ENCODE measurements at regions not wholly inside any gene's neighbourhood (a gene's known extent, or its start where the extent isn't known, plus 50 kb on each side); places are given as distances from the start of the nearest gene placed in this dataset.

DNA sequence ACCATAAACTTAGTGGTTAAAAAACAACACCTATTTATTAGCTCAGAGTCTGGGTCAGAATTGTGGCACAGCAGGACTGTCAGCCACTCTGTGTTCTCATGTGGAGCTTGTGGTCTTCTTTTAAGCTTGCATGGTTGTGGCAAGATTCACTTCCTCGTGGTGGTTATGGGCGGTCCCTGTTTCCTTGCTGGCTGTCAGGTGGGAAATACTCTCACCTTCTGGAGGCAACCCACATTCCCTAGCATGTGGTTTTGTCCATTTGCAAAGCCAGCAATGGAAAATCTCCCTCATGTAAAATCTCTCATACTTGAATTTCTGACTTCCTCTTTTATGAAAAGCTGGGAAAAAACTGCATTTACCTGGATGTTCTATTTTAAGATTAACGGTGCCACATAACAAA is 229.8 kb downstream of the ALX1 start:
- no peak for DNase-seq

DNA sequence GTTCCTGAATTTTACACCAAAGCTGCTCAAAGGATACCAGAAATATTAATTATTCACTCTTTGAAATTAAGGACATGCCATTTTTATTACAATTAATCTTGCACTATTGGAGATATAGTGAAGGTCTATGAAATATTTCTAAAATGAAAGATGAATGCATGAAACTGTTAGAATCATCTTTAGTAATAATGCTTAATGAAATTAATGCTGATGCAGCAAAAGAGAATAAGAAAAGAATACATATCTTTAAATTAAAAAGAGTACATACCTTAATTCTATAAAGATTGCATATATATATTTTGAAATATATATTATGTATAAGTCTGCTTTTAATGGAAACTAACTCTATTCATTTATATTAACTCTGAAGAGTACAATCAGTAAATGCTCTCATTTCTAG is 236.0 kb downstream of the ALX1 start:
- no peak for DNase-seq

DNA sequence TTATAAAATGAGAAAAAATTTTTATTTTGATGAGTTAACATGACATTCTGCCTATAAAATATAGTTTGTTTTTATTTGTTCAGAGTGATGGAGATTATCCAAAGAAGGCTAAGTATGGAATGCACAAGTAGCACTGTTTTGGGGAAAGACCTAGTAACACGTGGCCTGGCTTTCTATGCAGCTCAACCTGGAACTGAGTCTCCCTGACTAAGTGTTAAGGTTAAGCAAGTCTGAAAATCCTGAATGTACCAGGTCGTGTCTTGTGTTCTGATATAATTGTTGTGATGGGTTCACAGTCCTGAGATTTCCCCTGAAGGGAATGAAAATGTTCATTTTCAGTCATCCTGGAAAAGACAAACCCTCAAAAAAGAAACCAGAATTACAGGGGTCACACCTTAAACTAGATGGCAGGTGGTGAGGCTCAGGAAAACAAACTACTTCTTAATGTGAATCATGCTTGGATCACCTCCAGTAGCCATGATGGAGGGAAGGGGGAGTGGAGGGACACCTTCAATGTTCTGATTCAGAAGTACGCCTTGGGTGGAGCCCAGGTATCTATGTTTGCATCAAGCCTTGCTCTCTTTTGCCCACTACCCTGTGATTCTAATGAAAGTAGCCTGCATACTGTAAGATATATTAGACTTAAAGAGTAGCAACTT is 236.8 kb downstream of the ALX1 start:
- DNase-seq, result no peak

DNA sequence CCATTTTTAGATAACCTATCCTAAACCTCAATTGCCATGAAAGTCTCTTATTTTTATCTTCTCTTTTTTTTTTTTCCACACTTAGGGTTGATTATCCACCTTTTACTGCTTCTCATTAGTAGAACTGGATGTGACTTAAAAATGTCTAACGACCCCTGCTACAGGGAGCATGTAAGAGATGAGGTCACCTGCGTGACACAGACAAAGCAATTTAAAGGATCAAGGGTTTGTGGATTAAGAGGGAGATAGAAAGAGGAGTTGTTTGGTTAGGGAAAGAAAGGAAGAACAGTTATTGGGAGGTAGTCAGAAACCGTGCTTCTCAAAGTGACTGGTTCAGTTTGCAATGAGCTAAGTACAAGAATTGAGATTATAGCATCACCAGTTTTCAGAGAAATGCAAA is 239.1 kb downstream of the ALX1 start:
- no peak for DNase-seq

DNA sequence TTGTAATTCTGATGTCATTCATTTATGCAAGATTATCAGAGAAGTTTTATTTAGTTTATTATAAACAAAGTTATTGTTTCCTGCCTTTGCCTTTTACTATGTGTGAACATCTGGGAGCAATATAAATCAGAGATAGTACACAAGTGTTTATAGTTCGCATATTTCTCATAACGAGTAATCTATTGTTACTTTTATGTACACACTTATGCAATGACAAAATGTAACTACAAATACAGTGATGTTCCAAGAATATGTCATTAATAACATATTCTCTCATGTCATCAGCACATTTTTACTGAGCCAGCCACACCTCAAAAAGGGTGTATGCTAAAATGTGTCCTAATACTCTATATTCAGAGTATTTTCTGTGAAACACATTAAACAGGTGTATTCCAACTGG is 243.2 kb downstream of the ALX1 start:
- DNase-seq, result no peak

DNA sequence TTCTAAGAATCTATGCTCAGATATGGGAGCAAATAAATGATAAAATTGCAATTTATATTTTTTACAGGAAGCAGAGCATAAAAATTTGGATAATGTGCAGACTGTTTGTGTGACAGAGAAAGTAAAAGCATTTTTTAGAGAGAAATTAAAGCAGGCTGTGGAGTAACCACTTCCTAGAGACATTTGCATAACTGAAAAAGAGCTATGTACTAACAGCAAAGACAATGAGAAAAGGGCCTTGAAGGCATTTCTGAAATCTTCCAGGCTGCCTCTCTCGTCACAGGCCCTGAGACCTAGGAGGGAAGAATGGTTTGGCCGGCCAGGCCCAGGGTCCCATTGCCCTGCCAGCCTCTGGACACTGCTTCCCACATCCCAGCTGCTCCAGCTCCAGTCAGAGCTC is 247.2 kb downstream of the ALX1 start:
- DNase-seq, result no peak

DNA sequence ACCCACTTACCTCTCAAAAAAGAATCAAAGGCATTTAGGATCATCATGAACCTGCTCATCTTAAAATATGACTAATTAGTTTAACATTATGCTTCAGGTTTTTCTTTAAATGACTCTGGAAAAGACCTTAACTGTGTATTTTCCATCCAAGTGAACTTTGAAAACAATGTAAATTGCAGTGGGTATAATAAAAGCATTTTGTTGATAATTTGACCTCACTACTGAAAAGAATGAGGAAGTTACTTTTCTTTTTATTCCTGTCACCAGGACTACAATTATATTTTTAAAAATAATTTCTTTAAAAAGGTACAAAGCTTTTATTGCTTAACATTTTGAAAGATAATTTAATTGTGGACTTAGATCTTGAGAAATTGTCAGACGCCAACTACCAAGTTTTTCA is 249.9 kb downstream of the ALX1 start:
- no peak for DNase-seq

DNA sequence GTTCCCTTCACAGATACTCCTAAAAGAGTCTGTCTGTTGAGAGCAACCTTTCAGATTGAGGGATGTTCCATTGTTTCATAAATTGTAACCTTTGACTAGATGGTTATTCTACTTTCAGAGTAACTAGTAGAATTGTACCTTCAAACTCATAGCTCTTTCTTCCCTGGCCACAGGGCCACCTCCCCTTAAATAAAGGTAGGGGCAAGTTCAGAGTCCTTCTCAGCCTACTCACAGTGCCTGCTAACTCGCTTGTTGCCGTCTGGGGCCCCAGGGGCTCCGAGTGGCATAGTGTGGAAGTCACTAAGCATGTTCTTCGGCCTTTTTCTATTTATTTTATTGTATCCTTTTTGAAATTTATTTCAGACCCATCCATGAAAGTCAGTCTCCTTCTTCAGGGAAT is 250.4 kb downstream of the ALX1 start:
- no peak for DNase-seq

DNA sequence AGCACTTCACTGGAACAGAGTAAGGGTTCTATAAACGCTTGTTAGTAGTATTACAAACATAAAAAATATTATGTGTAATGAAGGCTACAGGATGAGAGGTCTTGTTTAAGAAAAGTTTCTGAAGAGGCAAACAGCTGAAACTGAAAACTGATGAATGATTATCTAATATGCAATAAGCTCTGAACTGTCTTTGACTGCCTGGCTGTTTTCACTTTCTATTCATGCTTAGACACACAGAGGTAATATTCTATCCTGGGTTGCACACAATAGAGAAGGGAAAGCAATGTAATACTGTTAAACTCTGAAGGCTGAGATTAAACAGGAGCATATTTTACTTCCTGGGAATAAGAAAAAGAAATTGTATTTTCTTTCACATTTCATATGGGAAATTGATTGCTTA is 251.3 kb downstream of the ALX1 start:
- no peak for DNase-seq

DNA sequence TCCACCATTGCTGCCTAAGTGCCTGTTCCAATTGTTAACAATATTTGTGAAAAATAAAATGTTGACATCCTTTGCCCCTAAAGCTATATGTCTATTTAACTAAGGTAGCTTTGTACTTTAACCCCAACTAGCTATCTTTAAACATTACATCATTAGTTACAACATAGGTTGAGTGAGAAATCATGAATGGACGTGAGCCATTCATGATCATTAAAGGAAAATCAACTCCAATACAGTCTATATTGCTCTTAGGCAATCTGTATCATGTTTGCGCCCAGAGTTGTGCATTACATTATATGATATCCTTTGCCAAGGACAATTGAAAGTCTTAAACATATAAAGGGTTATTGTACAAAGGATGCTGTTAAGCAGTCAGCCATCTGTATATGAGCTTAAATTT is 269.6 kb downstream of the ALX1 start:
- no peak for DNase-seq

DNA sequence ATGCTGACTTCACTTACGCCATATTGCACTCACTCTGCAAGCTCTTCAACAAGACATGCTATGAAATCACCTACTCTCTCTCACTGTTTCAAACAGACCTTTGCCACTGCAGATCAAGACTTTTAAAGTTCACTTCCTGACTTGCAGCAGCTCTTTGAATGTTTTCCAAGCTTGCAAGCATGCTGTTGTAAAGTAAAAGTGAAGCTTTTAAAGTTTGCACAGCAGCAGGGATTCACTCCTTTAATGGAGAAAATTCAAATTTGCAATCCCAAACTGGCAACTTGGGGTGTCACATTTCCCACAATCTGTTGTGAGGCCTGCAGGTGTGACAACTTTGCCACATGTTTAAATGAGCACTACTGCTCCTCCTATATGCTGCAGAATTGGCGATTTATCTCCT is 270.9 kb downstream of the ALX1 start:
- DNase-seq, result no peak

DNA sequence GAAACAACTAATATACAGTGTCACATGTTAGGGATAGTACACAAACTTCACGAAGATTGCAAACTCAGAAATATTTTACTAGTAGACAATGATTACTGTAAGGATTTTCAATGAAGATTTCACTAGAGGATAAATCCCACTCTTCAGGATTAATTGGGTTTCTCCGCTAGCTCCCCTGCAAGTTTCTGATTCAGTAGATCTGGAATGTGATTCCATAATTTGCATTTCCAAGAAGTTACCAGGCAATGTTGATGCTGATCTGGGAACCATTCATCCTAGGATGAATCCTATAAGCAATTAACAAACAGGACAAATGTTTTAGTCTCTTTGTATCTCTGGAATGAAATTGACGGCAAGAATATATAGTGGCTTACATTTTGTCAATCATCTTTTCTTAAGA is 272.4 kb downstream of the ALX1 start:
- DNase-seq, result no peak

DNA sequence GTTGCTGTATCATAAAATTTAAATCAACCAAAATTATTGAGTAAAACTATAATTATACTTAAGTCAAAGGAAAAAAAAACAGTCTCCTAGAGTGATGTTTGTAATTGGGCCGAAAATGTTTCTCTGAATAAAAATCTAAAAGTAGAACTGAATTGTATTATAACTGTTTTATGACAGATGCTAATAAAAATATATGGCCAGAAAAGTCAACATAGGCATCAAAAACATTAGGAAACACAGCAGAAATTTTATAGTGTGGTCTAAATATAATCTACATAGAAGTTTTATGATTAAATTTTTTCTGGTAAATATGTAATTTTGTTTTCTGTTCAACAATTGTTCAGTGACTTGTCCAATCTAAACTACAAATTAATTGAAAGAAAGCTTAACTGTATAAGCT is 277.8 kb downstream of the ALX1 start:
- DNase-seq, result no peak

DNA sequence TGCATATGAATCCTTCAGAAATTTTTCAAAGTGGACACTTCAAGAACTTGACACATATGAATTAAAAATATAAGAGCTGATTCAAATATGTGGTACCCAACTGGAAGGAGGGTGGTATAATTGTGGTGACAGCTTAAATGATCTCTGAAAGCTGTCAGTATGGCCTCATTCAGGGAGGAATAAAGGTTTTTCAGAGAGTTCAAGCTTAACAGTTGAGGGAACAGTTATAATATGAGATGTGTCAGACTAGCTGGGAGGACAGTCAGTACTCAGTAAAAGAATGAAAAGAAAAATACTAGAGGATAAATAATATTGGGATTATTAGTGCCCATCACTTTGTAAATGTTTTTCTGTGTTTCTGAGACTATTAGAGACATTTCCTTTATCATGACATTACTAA is 277.5 kb downstream of the RASSF9 start:
- no peak for DNase-seq

DNA sequence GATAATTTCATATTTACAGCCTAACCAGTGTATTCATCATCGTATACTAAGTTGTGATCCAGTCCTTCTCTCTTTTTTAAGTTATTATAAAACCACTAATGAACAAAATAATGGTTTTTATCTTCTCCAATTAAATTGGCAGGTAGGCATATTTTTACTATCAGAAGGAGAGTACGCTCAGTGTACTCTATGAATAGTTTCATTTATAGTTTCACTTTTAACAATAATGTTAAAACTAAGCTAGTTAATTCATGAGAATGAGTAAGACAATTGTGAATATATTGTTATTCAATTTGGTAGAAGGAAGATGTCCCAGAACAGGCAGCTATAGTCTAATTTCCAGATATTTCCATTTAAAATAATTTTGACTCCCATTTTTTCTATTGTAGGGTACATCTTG is 277.1 kb downstream of the RASSF9 start:
- no peak for DNase-seq

DNA sequence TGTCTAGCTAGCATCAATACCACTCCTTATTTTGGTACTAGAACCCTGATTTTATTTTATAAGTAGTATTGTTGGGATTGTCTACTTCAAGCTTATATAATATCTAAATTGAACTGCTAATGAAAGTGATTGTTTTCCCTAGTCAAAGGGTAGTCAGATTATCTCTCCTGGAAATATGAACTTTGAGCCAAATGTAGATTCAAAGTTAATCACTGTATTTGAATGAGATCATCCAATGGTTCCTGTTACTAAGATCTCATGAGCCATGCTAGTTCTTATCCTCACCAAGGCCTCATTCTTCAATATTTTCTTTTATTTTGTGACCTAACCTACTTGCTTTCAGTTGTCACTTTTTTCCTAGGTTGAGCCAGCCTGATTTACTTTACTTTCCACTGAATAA is 276.7 kb downstream of the RASSF9 start:
- no peak for DNase-seq

DNA sequence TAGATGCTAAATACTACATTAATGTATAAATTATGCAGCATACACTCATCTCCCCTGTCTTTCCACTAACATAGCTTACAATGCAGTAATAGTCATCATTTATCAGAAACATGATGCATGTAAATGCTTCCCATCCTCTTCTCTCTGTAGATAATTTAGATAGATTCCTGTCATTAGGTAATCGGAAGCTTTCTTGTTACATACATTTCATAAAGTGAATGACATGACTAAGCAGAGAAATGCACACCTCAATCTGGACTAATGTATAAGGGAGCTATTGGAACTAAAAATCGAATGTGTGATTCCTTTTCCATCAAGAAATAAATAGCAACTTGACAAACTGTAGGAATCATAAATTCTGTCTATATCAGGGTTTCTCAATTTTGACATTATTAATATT is 273.4 kb downstream of the RASSF9 start:
- DNase-seq, result no peak

DNA sequence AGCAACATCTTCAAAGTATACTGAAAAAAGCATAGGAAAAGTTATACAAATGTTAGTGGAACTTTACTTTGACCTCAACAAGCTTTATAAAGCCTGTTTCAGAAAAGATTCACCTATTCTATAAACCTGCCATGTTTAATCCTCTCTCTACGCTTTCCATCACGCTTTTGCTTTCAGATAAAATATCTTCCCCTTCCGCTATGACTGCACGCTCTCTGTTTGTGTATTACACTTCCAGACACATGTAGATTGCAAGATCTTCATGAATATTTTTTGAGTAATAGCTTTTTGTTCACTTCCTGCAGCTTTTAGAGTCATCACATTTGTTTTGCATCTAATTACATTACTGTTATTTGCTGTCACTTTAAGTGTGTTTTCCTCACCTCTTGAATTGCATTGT is 271.4 kb downstream of the RASSF9 start:
- DNase-seq, result no peak

DNA sequence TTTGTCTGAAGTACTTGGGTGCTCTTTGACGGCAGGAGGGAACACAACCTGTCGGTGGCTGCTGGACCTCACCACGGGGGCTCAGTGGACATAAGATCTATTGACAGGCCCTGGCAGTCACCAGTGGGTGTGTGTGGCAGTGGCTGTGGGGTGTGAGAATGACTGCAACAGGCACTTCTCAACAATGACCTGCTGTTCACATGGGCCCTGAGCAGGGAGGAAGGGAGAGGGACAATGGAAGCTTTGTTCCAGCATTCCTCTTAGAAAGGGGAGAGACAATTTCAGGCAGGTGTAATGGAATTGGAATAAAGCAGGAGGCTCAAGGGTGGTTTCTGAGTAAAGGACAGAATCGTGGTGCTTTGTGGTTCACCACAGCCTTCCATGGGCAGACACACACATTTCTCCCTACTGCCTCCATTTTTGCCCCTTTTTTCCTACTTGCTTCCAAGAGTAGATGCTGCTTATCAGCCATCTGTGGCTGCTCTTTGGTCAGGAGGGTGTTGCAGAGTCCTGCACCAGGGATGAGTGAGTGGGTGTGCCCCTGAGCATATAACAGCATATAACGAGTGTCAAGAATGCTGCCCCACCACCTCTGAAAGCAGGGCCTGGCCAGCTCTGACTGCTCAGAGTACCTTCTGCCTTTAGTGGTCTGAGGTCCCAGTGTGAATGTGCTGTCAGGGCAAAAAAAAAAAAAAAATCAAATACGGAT is 267.7 kb downstream of the RASSF9 start:
- no peak for DNase-seq

DNA sequence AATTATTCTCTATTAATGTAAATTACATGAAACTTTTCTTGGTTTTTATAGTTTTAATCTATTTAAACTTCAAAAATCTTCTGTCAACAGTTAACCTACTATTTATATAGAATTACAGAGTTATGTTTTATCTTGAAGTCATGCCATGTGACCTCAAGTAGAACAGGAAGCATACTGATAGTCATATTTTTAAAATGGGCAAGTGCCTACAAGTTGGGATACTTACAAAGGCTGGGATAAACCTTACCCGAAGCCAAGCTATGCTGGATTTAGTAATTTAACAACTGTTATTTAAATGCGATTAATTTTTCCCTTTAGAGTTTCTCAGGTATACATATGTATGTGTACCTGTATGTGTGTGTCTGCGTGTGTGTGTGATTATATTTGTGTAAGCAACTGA is 266.9 kb downstream of the RASSF9 start:
- DNase-seq, result no peak

DNA sequence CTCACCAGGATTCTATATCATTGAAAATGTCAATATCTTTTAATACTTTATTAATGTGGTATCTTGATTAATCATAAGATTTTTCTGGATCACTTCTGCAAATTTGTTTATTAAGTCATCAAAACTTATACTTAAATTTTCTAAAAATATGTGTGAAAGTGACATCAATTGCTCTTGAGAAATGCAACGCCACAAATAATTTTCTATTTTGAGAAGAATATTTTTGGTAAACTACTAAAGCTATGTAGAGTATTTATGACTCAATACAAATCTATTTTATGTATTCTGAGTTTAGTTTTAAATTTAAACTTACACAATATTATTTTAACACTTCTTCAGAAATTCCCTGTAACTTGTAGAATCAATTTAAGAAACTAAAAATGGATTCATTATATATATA is 263.3 kb downstream of the RASSF9 start:
- no peak for DNase-seq

DNA sequence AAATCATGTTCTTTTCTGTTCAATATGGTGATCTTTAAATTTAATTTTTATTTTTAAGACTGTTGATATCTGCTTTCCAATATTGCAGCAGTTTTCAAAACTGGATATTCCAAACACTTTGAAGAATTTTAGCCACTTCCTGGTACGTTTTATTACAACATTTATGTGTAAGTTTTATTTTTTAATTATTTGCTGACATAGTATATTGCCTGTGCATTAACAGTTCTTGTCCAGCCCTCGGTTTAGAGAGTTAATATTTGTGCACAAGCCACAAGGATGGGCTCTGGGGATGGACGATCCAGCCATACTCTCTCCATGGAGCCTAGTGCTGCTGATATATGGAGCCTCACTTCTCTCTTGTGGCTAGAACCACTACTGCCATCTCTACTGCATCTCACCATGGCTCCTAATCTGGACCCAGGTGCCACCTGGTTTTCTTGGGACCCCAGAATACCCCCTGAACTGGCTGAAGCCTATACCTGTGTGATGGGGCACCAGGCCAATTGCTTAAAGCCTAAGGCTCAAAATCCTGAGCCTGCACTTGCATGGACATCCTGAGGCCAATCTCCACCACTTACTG is 262.5 kb downstream of the RASSF9 start:
- DNase-seq, result no peak

DNA sequence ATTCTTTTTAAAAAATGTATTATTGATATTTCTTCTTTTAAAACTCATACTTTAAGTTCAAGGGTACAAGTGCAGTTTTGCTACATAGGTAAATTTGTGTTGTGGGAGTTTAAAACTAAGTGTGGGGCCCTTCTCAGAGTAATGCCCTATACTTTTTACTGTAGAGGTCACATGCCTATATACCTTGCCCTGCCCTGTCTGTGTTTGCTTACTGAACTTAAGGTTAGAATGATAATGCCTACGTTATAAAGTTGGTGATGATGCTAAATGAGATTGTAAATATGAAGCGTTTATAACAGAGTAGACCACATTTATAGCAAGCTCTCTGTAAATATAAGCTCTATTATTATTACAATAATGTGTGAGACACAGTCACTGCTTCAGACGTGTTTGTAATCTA is 261.9 kb downstream of the RASSF9 start:
- DNase-seq, result no peak
